IMR-90 (cell line): ENCODE measurements at regions not wholly inside any gene's neighbourhood (a gene's known extent, or its start where the extent isn't known, plus 50 kb on each side); places are given as distances from the start of the nearest gene placed in this dataset.

Source experiments
- ATAC-seq: fragments of 200-7000 bp; cut with Tn5 transposase; 2 replicates; pipeline ENCODE4 v1.9.1; 2020; ENCODE audit warnings: low read depth, mild to moderate bottlenecking, moderate library complexity
- BruUV-seq: library from RNA; stranded (reverse); fragments of 400-500 nt; replicated peaks from 2 replicates; lab custom pipeline; 2021; lab: Mats Ljungman, UMichigan
- CTCF ChIA-PET: fragments of 300-600 bp; formaldehyde crosslinking; extraction: SDS; loops from one replicate; lab custom pipeline; 2021; ENCODE audit warnings: antibody characterized with exemption; lab: Yijun Ruan, JAX
- POLR2A ChIA-PET: fragments of 300-600 bp; sonication (Branson Sonifier 250); formaldehyde crosslinking; loops from one replicate; lab custom pipeline; 2022; ENCODE audit warnings: antibody characterized with exemption; ENCODE audit not compliant: unreplicated experiment; lab: Charles Lee
- DNase-seq: peaks from one replicate; pipeline ENCODE4 v3.0.0; 2013
- H2AFZ ChIP-seq: replicated peaks from 2 replicates; pipeline ENCODE3; 2013; ENCODE audit warnings: low read length, mild to moderate bottlenecking; ENCODE audit not compliant: poor library complexity
- H2AK5ac ChIP-seq: 2 replicates; pipeline ENCODE4 v1.6.1; 2013; ENCODE audit warnings: low read depth, low read length, inconsistent platforms
- H2AK9ac ChIP-seq: replicated peaks from 2 replicates; pipeline ENCODE3; 2013; ENCODE audit warnings: mild to moderate bottlenecking, low read depth, low read length, moderate library complexity; ENCODE audit not compliant: poor library complexity
- H2BK120ac ChIP-seq: 2 replicates; pipeline ENCODE4 v1.6.1; 2013; ENCODE audit warnings: low read depth, low read length, inconsistent platforms
- H2BK15ac ChIP-seq: 3 replicates; pipeline ENCODE4 v1.6.1; 2013; ENCODE audit warnings: low read depth, low read length, inconsistent platforms
- H2BK20ac ChIP-seq: 2 replicates; pipeline ENCODE4 v1.6.1; 2013; ENCODE audit warnings: low read depth, mild to moderate bottlenecking, inconsistent platforms, low read length, moderate library complexity
- H2BK5ac ChIP-seq: 2 replicates; pipeline ENCODE4 v1.6.1; 2013; ENCODE audit warnings: mild to moderate bottlenecking, low read depth, low read length, inconsistent platforms; ENCODE audit not compliant: poor library complexity, severe bottlenecking
- H3K14ac ChIP-seq: replicated peaks from 2 replicates; pipeline ENCODE4 v1.6.1; 2013; ENCODE audit warnings: low read depth, low read length, inconsistent platforms
- H3K18ac ChIP-seq: 2 replicates; pipeline ENCODE4 v1.6.1; 2013; ENCODE audit warnings: low read depth, low read length, control low read depth
- H3K23ac ChIP-seq: 2 replicates; pipeline ENCODE4 v1.6.1; 2013; ENCODE audit warnings: low read depth, low read length, inconsistent platforms
- H3K27ac ChIP-seq: 2 replicates; pipeline ENCODE4 v1.5.1; 2013; ENCODE audit warnings: mild to moderate bottlenecking, control low read depth, low read length; ENCODE audit not compliant: insufficient read depth
- H3K27me3 ChIP-seq: 2 replicates; pipeline ENCODE4 v1.6.1; 2013; ENCODE audit warnings: low read length; ENCODE audit not compliant: control insufficient read depth, insufficient read depth
- H3K36me3 ChIP-seq: 2 replicates; pipeline ENCODE4 v1.6.1; 2013; ENCODE audit warnings: low read length, mixed read lengths; ENCODE audit not compliant: control insufficient read depth, insufficient read depth
- H3K4ac ChIP-seq: 2 replicates; pipeline ENCODE4 v1.6.1; 2013; ENCODE audit warnings: low read depth, low read length, inconsistent platforms
- H3K4me1 ChIP-seq: 2 replicates; pipeline ENCODE4 v1.6.1; 2013; ENCODE audit warnings: low read length, mixed read lengths; ENCODE audit not compliant: control insufficient read depth, insufficient read depth
- H3K4me2 ChIP-seq: 2 replicates; pipeline ENCODE4 v1.6.1; 2013; ENCODE audit warnings: low read depth, mild to moderate bottlenecking, control low read depth, low read length, moderate library complexity
- H3K4me3 ChIP-seq: 2 replicates; pipeline ENCODE4 v1.5.1; 2013; ENCODE audit warnings: low read depth, mild to moderate bottlenecking, control low read depth, low read length, moderate library complexity; ENCODE audit not compliant: insufficient read depth
- H3K56ac ChIP-seq: 2 replicates; pipeline ENCODE4 v1.6.1; 2013; ENCODE audit warnings: low read length, inconsistent platforms; ENCODE audit not compliant: insufficient read depth; ENCODE audit errors: extremely low read depth
- H3K79me1 ChIP-seq, 2 experiments: 2 replicates each; pipeline ENCODE4 v1.6.1; 2013; ENCODE audit warnings: low read length in 2 of 2, inconsistent platforms in 1 of 2, low read depth in 1 of 2
- H3K9ac ChIP-seq: 2 replicates; pipeline ENCODE4 v1.6.1; 2013; ENCODE audit warnings: low read depth, low read length, control low read depth
- H3K9me1 ChIP-seq: 2 replicates; pipeline ENCODE4 v1.6.1; 2013; ENCODE audit warnings: low read length, inconsistent platforms; ENCODE audit not compliant: insufficient read depth
- H3K9me3 ChIP-seq: 2 replicates; pipeline ENCODE4 v1.6.1; 2013; ENCODE audit warnings: low read length; ENCODE audit not compliant: control insufficient read depth, insufficient read depth
- H4K20me1 ChIP-seq: 2 replicates; pipeline ENCODE4 v1.6.1; 2013; ENCODE audit warnings: low read length, inconsistent platforms; ENCODE audit not compliant: insufficient read depth
- H4K5ac ChIP-seq: 2 replicates; pipeline ENCODE4 v1.6.1; 2013; ENCODE audit warnings: mild to moderate bottlenecking, low read depth, low read length, control low read depth
- H4K8ac ChIP-seq, 2 experiments: 2 replicates each; pipeline ENCODE4 v1.6.1; 2013; ENCODE audit warnings: low read depth in 2 of 2, low read length in 2 of 2, control low read depth in 1 of 2, inconsistent platforms in 1 of 2
- H4K91ac ChIP-seq: 2 replicates; pipeline ENCODE4 v1.6.1; 2013; ENCODE audit warnings: low read depth, low read length, inconsistent platforms; ENCODE audit not compliant: insufficient read depth
- BHLHE40 ChIP-seq: fragments of 150-350 bp; IDR thresholded peaks from 2 replicates; pipeline ENCODE4 v1.6.1; 2016; ENCODE audit warnings: mild to moderate bottlenecking, low read depth, low read length
- CHD1 ChIP-seq: IDR thresholded peaks from 2 replicates; pipeline ENCODE4 v1.6.1; 2012; ENCODE audit warnings: low read depth, low read length, improper control_type of control experiment
- FOS ChIP-seq: fragments of 150-350 bp; IDR thresholded peaks from 2 replicates; pipeline ENCODE4 v1.6.1; 2016; ENCODE audit warnings: low read depth, low read length
- MAFK ChIP-seq: IDR thresholded peaks from 2 replicates; pipeline ENCODE4 v1.6.1; 2012; ENCODE audit warnings: low read depth, low read length, improper control_type of control experiment
- SMC3 ChIP-seq: fragments of 150-350 bp; IDR thresholded peaks from 2 replicates; pipeline ENCODE4 v1.6.1; 2016; ENCODE audit warnings: low read depth, mild to moderate bottlenecking, antibody characterized with exemption, low read length, moderate library complexity
- WGBS, 2 experiments: methylation state at CpG; one replicate each; pipeline versions ENCODE4 v1.1.5 to v1.1.7; 2013; ENCODE audit warnings: missing lambda C conversion rate in 2 of 2; ENCODE audit not compliant: insufficient read length in 1 of 2; ENCODE audit errors: extremely low coverage in 2 of 2; 5-methylcytosine and 5-hydroxymethylcytosine counted together
- dilution Hi-C: fragments of 300-500 bp; cut with HindIII; formaldehyde crosslinking; loops from one replicate; pipeline ENCODE4 v1.14.3; 2018; ENCODE audit warnings: low sequenced_read_pairs; ENCODE audit not compliant: unreplicated experiment
- in situ Hi-C: fragments of 300-500 bp; cut with MboI; formaldehyde crosslinking; loops from 3 replicates; pipeline ENCODE4 v1.14.3; 2019; ENCODE audit warnings: low sequenced_read_pairs, inconsistent platforms, mixed read lengths
- intact Hi-C: fragments of 100-400 bp; cut with micrococcal nuclease; formaldehyde crosslinking; loops from 2 replicates; pipeline ENCODE4 v1.10.0; 2022
- TF ChIP-seq, protein P1 (sequence below): fragments of 150-350 bp; IDR thresholded peaks from 2 replicates; pipeline ENCODE4 v1.6.1; 2016; ENCODE audit warnings: low read depth, mild to moderate bottlenecking, low read length, moderate library complexity, borderline replicate concordance

DNA sequence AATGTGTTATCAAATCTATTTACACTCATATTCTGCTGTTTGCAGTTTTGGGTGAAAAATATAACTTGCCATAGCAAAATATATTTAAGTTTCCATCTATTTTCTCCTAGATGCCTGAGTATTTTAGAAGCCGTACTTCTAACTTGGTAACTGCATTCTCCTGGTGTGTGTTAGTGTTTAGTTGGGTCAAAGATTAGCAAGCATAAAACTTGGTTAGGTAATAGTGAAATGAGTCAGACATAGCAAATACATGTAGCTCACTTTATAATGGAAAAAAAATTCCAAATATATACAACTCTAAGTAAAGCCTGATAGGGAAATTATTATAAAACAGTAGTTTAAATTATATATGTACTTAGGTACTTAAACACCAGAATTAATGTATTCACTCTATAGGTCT, 640.7 kb upstream of the ST8SIA4 start:
- Histone ChIP-seq H3K14ac (no peak overlapping the region), H3K4ac (no peak overlapping the region), H3K18ac (no peak overlapping the region), H2BK120ac (no peak overlapping the region), H3K4me2 (no peak overlapping the region), H2BK5ac (no peak overlapping the region), H3K36me3 (no peaks in the 10 kb centered on the region), H3K27ac (no peak overlapping the region), H3K27me3 (no peaks in the 10 kb centered on the region), H2BK15ac (no peak overlapping the region), H3K9me3 (no peaks in the 10 kb centered on the region), H3K4me1 (no peaks in the 10 kb centered on the region), H4K91ac (no peak overlapping the region), H4K20me1 (no peaks in the 10 kb centered on the region), H3K9ac (no peak overlapping the region), H2BK20ac (no peak overlapping the region), H4K8ac (no peak overlapping the region), H3K9me1 (no peaks in the 10 kb centered on the region), H3K79me1 (no peaks in the 10 kb centered on the region), H4K5ac (no peak overlapping the region), H2AK5ac (no peak overlapping the region), H2AFZ (no peak overlapping the region), H3K23ac (no peak overlapping the region), H3K4me3 (no peak overlapping the region), H3K56ac (no peak overlapping the region), H2AK9ac (no peak overlapping the region)
- in situ Hi-C loops, result no loop called here
- WGBS, 2 experiments, result no CpG with 5 or more reads among the region's 1 CpG
- ChIA-PET POLR2A (interaction anchor here (0.6 kb wide), 1 partner anchor 67 kb away, joined by 3 read pairs; no protein-coding TSS in a partner anchor), CTCF (no interaction called here)
- intact Hi-C loops, result no loop called here
- TF ChIP-seq CHD1, result no peak
- TF ChIP-seq, protein P1, sequence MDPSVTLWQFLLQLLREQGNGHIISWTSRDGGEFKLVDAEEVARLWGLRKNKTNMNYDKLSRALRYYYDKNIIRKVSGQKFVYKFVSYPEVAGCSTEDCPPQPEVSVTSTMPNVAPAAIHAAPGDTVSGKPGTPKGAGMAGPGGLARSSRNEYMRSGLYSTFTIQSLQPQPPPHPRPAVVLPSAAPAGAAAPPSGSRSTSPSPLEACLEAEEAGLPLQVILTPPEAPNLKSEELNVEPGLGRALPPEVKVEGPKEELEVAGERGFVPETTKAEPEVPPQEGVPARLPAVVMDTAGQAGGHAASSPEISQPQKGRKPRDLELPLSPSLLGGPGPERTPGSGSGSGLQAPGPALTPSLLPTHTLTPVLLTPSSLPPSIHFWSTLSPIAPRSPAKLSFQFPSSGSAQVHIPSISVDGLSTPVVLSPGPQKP, result no peak
- TF ChIP-seq BHLHE40, result no peak
- TF ChIP-seq FOS, result no peak
- no peak for TF ChIP-seq MAFK
- TF ChIP-seq SMC3, result no peak
- no TSS peak for BruUV-seq
- DNase-seq (peak; percentile 36), ATAC-seq (peak; percentile 32; the same call in 1 of the 2 replicates)
- dilution Hi-C loops, result no loop called here
